Fibroblast of villous mesenchyme (primary cell): ENCODE measurements at regions not wholly inside any gene's neighbourhood (a gene's known extent, or its start where the extent isn't known, plus 50 kb on each side); places are given as distances from the start of the nearest gene placed in this dataset.

Source experiments
- DNase-seq: peaks from one replicate; pipeline ENCODE4 v3.0.0-alpha.2; 2010; ENCODE audit warnings: low read depth
- H3K4me3 ChIP-seq: 2 replicates; pipeline ENCODE4 v1.5.1; 2011; ENCODE audit warnings: low read depth, mild to moderate bottlenecking, low read length
- CTCF ChIP-seq: IDR thresholded peaks from 2 replicates; pipeline ENCODE4 v1.5.1; 2012; ENCODE audit warnings: low read depth, mild to moderate bottlenecking, low read length; ENCODE audit not compliant: insufficient read depth

GRCh38 chr4:20433097-20433705 is 181.5 kb downstream of the SLIT2 start:
- TF ChIP-seq CTCF = no peak
- no peak overlapping the region for H3K4me3 ChIP-seq
- DNase-seq = no peak

GRCh38 chr4:20440170-20440569 is 188.5 kb downstream of the SLIT2 start:
- H3K4me3 ChIP-seq = no peak overlapping the region
- no peak for TF ChIP-seq CTCF
- DNase-seq = no peak

- DNase-seq = no peak
- TF ChIP-seq CTCF = no peak
- H3K4me3 ChIP-seq = no peak overlapping the region
These were observed 191.5 kb downstream of the SLIT2 start for GRCh38 chr4:20443015-20443805.

- DNase-seq = peak; percentile 56
- TF ChIP-seq CTCF = no peak
- H3K4me3 ChIP-seq = no peak overlapping the region
These were observed 193.1 kb downstream of the SLIT2 start for GRCh38 chr4:20444599-20445337.

GRCh38 chr4:20445933-20446723 is 194.4 kb downstream of the SLIT2 start:
- no peak overlapping the region for H3K4me3 ChIP-seq
- no peak for TF ChIP-seq CTCF
- peak; percentile 95 for DNase-seq

GRCh38 chr4:20447103-20447502 is 195.4 kb downstream of the SLIT2 start:
- TF ChIP-seq CTCF = no peak
- DNase-seq = no peak

More at GRCh38 chr4:20447103-20447502, 195.4 kb downstream of the SLIT2 start:
- no peak overlapping the region for H3K4me3 ChIP-seq
